Panc1 (cell line): ENCODE measurements at regions not wholly inside any gene's neighbourhood (a gene's known extent, or its start where the extent isn't known, plus 50 kb on each side); places are given as distances from the start of the nearest gene placed in this dataset.

Experiments
- CTCF ChIP-seq: fragments of 450-650 bp; IDR thresholded peaks from 2 replicates; pipeline ENCODE4 v1.5.1; 2017; ENCODE audit warnings: mild to moderate bottlenecking
- POLR2AphosphoS5 ChIP-seq: IDR thresholded peaks from 2 replicates; pipeline ENCODE4 v1.6.1; 2012; ENCODE audit warnings: mild to moderate bottlenecking, low read depth, low read length, moderate library complexity
- REST ChIP-seq, 2 experiments: IDR thresholded peaks; 2 replicates each; pipeline ENCODE4 v1.6.1; 2011 to 2012; ENCODE audit warnings: low read depth in 2 of 2, control low read depth in 1 of 2, low read length in 1 of 2, mild to moderate bottlenecking in 1 of 2, moderate library complexity in 1 of 2; ENCODE audit not compliant: insufficient read depth in 1 of 2
- SIN3A ChIP-seq: IDR thresholded peaks from 2 replicates; pipeline ENCODE4 v1.6.1; 2012; ENCODE audit warnings: low read depth, mild to moderate bottlenecking, low read length, moderate library complexity, borderline replicate concordance; ENCODE audit not compliant: insufficient read depth
- TCF7L2 ChIP-seq: IDR thresholded peaks from 2 replicates; pipeline ENCODE4 v1.6.1; 2011; ENCODE audit warnings: mild to moderate bottlenecking, low read depth, low read length, inconsistent platforms

GRCh38 chr9:89999176-89999533 lies 394.3 kb downstream of the GADD45G start:
- TF ChIP-seq CTCF (no peak), REST (IDR thresholded peaks at IDR 0.05; ENCODE audit: insufficient read depth in 1 of 2, low read depth in 2 of 2, low read length in 1 of 2) (no peak), POLR2AphosphoS5 (no peak), SIN3A (no peak), TCF7L2 (no peak)
